Gastrocnemius medialis (tissue), 4 donors: ENCODE measurements at regions not wholly inside any gene's neighbourhood (a gene's known extent, or its start where the extent isn't known, plus 50 kb on each side); places are given as distances from the start of the nearest gene placed in this dataset.

Experiments
- ATAC-seq, 2 donors: fragments of 150-250 bp; one replicate each; pipeline ENCODE4 v1.9.1; 2016
- DNase-seq, 2 donors: peaks; one replicate each; pipeline ENCODE4 v3.0.0-alpha.2; 2019
- H3K27ac ChIP-seq, 4 donors: fragments of 200-600 bp; sonication (generic); 1 replicate in 1 of 4; 2 replicates in 3 of 4; pipeline ENCODE4 v1.5.1; 2016 to 2018; ENCODE audit warnings: mild to moderate bottlenecking in 2 of 4, moderate library complexity in 1 of 4
- H3K27me3 ChIP-seq, 3 donors: fragments of 200-600 bp; sonication (generic) in 2 of 3; 1 replicate in 1 of 3; 2 replicates in 2 of 3; pipeline versions ENCODE4 v1.5.1 to v1.6.0; 2016 to 2019; ENCODE audit warnings: mild to moderate bottlenecking in 1 of 3, moderate library complexity in 1 of 3
- H3K36me3 ChIP-seq, 2 donors: fragments of 200-600 bp; sonication (generic) in 1 of 2; one replicate each; pipeline ENCODE4 v1.5.1; 2017 to 2018
- H3K4me1 ChIP-seq, 2 donors: fragments of 200-600 bp; sonication (generic) in 1 of 2; one replicate each; pipeline ENCODE4 v1.5.1; 2016 to 2017; ENCODE audit warnings: mild to moderate bottlenecking in 2 of 2
- H3K4me3 ChIP-seq, 4 donors: fragments of 200-600 bp; sonication (generic) in 3 of 4; 1 replicate in 1 of 4; 2 replicates in 3 of 4; pipeline ENCODE4 v1.5.1; 2016 to 2019; ENCODE audit warnings: mild to moderate bottlenecking in 2 of 4
- H3K9me3 ChIP-seq, 3 donors: fragments of 200-600 bp; sonication (generic) in 2 of 3; 1 replicate in 1 of 3; 2 replicates in 2 of 3; pipeline ENCODE4 v1.5.1; 2016 to 2019
- CTCF ChIP-seq, 5 experiments: fragments of 450-650 bp in 3 of 5; fragments of 200-600 bp in 2 of 5; sonication (generic) in 2 of 5; IDR thresholded peaks in 4 of 5; conservative IDR thresholded peaks in 1 of 5; 1 replicate in 4 of 5; 2 replicates in 1 of 5; pipeline ENCODE4 v1.5.1; 2016 to 2019; ENCODE audit warnings: antibody characterized with exemption in 5 of 5, mild to moderate bottlenecking in 3 of 5, moderate library complexity in 3 of 5
- POLR2A ChIP-seq, 2 donors: fragments of 450-650 bp; IDR thresholded peaks; one replicate each; pipeline ENCODE4 v1.6.1; 2017; ENCODE audit warnings: antibody characterized with exemption in 2 of 2, mild to moderate bottlenecking in 2 of 2, moderate library complexity in 2 of 2
- in situ Hi-C, 4 donors: fragments of 200-750 bp; cut with MboI; loops; one replicate each; pipeline versions ENCODE4 v1.15.0 to v1.8.0; 2017; ENCODE audit warnings: low sequenced_read_pairs in 4 of 4
- intact Hi-C: fragments of 100-400 bp; cut with DNase I; formaldehyde crosslinking; loops from one replicate; pipeline ENCODE4 v1.15.1; 2023; ENCODE audit warnings: low total_unique reads

- intact Hi-C loops = no loop called here
These were observed 78.9 kb downstream of the C16orf95 start for GRCh38 chr16:87238361-87238715.

GRCh38 chr16:87239545-87239944, 77.6 kb downstream of the C16orf95 start:
- TF ChIP-seq POLR2A (IDR thresholded peaks at IDR 0.05) (no peak), CTCF (IDR thresholded peaks at IDR 0.05 in 4 of 5, conservative IDR thresholded peaks at IDR 0.05 in 1 of 5) (no peak)
- in situ Hi-C loops (no loop called here), intact Hi-C loops (no loop called here)
- Histone ChIP-seq H3K27ac (no peak overlapping the region), H3K9me3 (no peaks in the 10 kb centered on the region), H3K36me3 (no peaks in the 10 kb centered on the region), H3K4me3 (no peak overlapping the region), H3K27me3 (no peaks in the 10 kb centered on the region), H3K4me1 (no peaks in the 10 kb centered on the region)
- ATAC-seq (no peak), DNase-seq (no peak)

More at GRCh38 chr16:87238361-87238715, 78.9 kb downstream of the C16orf95 start:
- in situ Hi-C loops = no loop called here
- Histone ChIP-seq H3K27me3 (no peaks in the 10 kb centered on the region), H3K27ac (no peak overlapping the region), H3K4me1 (no peaks in the 10 kb centered on the region), H3K9me3 (no peaks in the 10 kb centered on the region), H3K4me3 (no peak overlapping the region), H3K36me3 (no peaks in the 10 kb centered on the region)
- TF ChIP-seq POLR2A (IDR thresholded peaks at IDR 0.05) (no peak), CTCF (IDR thresholded peaks at IDR 0.05 in 4 of 5, conservative IDR thresholded peaks at IDR 0.05 in 1 of 5) (no peak)
- DNase-seq = no peak
- ATAC-seq = no peak

- intact Hi-C loops (no loop called here), in situ Hi-C loops (no loop called here)
- Histone ChIP-seq H3K4me1 (no peaks in the 10 kb centered on the region), H3K4me3 (no peak overlapping the region), H3K27me3 (no peaks in the 10 kb centered on the region), H3K9me3 (no peaks in the 10 kb centered on the region), H3K27ac (no peak overlapping the region), H3K36me3 (no peaks in the 10 kb centered on the region)
- TF ChIP-seq POLR2A (IDR thresholded peaks at IDR 0.05) (no peak), CTCF (IDR thresholded peaks at IDR 0.05 in 4 of 5, conservative IDR thresholded peaks at IDR 0.05 in 1 of 5) (no peak)
- ATAC-seq (no peak), DNase-seq (no peak)
These were observed 76.7 kb downstream of the C16orf95 start for GRCh38 chr16:87240211-87241136.

- in situ Hi-C loops = no loop called here
- no peak for ATAC-seq
- intact Hi-C loops = no loop called here
These were observed 75.9 kb downstream of the C16orf95 start for GRCh38 chr16:87241137-87241771.

More at GRCh38 chr16:87241137-87241771, 75.9 kb downstream of the C16orf95 start:
- TF ChIP-seq POLR2A (IDR thresholded peaks at IDR 0.05) (no peak), CTCF (IDR thresholded peaks at IDR 0.05 in 4 of 5, conservative IDR thresholded peaks at IDR 0.05 in 1 of 5) (no peak)
- Histone ChIP-seq H3K9me3 (no peaks in the 10 kb centered on the region), H3K4me1 (no peaks in the 10 kb centered on the region), H3K4me3 (no peak overlapping the region), H3K27me3 (no peaks in the 10 kb centered on the region), H3K27ac (no peak overlapping the region), H3K36me3 (no peaks in the 10 kb centered on the region)
- DNase-seq = no peak
